OCI-LY3 (cell line): ENCODE measurements at regions not wholly inside any gene's neighbourhood (a gene's known extent, or its start where the extent isn't known, plus 50 kb on each side); places are given as distances from the start of the nearest gene placed in this dataset.
A peak's percentile ranks its signal among the peaks of the same experiment; 100 is the strongest.
"Not testable (repeated sequence)": the region's sequence is repeated elsewhere in the genome, so short reads cannot be mapped to it uniquely, and the experiment has no call there.

Experiments used
- H2AFZ ChIP-seq: fragments of 200-600, 300-600 bp; shearing (Covaris generic); 2 replicates; pipeline ENCODE4 v1.6.0; 2014; ENCODE audit warnings: antibody characterized with exemption, low read depth, low read length
- H3K27ac ChIP-seq: fragments of 200-600, 300-600 bp; sonication (generic); 2 replicates; pipeline ENCODE4 v1.5.1; 2014; ENCODE audit warnings: mild to moderate bottlenecking, low read length, moderate library complexity, mixed read lengths
- H3K27me3 ChIP-seq: fragments of 200-600, 300-600 bp; sonication (generic); 2 replicates; pipeline ENCODE4 v1.6.1; 2014; ENCODE audit warnings: low read depth, low read length, mixed read lengths
- H3K36me3 ChIP-seq: fragments of 200-600, 300-600 bp; sonication (generic); replicated peaks from 2 replicates; pipeline ENCODE3; 2014; ENCODE audit warnings: low read depth, low read length, mixed read lengths
- H3K4me1 ChIP-seq: fragments of 300-600, 200-600 bp; sonication (generic); 2 replicates; pipeline ENCODE4 v1.6.1; 2014; ENCODE audit warnings: low read length, mixed read lengths
- H3K4me2 ChIP-seq: fragments of 200-600, 300-600 bp; sonication (generic); 2 replicates; pipeline ENCODE4 v1.6.1; 2014; ENCODE audit warnings: low read length, mixed read lengths
- H3K4me3 ChIP-seq: fragments of 300-600, 200-600 bp; sonication (generic); 2 replicates; pipeline ENCODE4 v1.5.1; 2014; ENCODE audit warnings: antibody characterized with exemption, mild to moderate bottlenecking, low read length, moderate library complexity
- H3K79me2 ChIP-seq: fragments of 300-600, 200-600 bp; shearing (Covaris generic); 2 replicates; pipeline ENCODE4 v1.6.1; 2014; ENCODE audit warnings: mild to moderate bottlenecking, low read length, mixed read lengths
- H3K9ac ChIP-seq: fragments of 300-600, 200-600 bp; shearing (Covaris generic); 2 replicates; pipeline ENCODE4 v1.6.0; 2014; ENCODE audit warnings: mild to moderate bottlenecking, low read length, moderate library complexity
- H3K9me3 ChIP-seq: fragments of 200-600, 300-600 bp; shearing (Covaris generic); 2 replicates; pipeline ENCODE4 v1.6.1; 2014; ENCODE audit warnings: low read length, mixed read lengths; ENCODE audit not compliant: insufficient read depth
- H4K20me1 ChIP-seq: fragments of 200-600, 300-600 bp; sonication (generic); 2 replicates; pipeline ENCODE4 v1.6.1; 2016; ENCODE audit warnings: low read length, mixed read lengths; ENCODE audit not compliant: insufficient read depth
- CTCF ChIP-seq: fragments of 200-600, 300-600 bp; sonication (generic); IDR thresholded peaks from 2 replicates; pipeline ENCODE4 v1.5.1; 2014; ENCODE audit warnings: antibody characterized with exemption, low read length, low read depth
- EZH2phosphoT487 ChIP-seq: fragments of 200-600 bp; shearing (Covaris generic); IDR thresholded peaks from 2 replicates; pipeline ENCODE4 v1.6.1; 2018; ENCODE audit warnings: antibody characterized with exemption, mixed run types, low read depth

GRCh38 chr3:27044931-27045481 lies 324.2 kb downstream of the NEK10 start:
- H3K4me3 ChIP-seq: no peak overlapping the region
- H3K9ac ChIP-seq: no peak overlapping the region
- no peak overlapping the region for H2AFZ ChIP-seq
- H4K20me1 ChIP-seq: no peaks in the 10 kb centered on the region
- no peaks in the 10 kb centered on the region for H3K27me3 ChIP-seq
- H3K9me3 ChIP-seq: no peaks in the 10 kb centered on the region
- peaks cover 8% of the 10 kb centered on the region for H3K4me1 ChIP-seq
- no peaks in the 10 kb centered on the region for H3K36me3 ChIP-seq
- H3K79me2 ChIP-seq: no peaks in the 10 kb centered on the region
- H3K4me2 ChIP-seq: no peak overlapping the region
- TF ChIP-seq EZH2phosphoT487 (no peak), CTCF (no peak)
- H3K27ac ChIP-seq: no peak overlapping the region

- Histone ChIP-seq H3K4me2 (no peak overlapping the region), H3K9ac (no peak overlapping the region), H3K27ac (no peak overlapping the region), H3K9me3 (no peaks in the 10 kb centered on the region), H4K20me1 (no peaks in the 10 kb centered on the region), H2AFZ (no peak overlapping the region), H3K79me2 (no peaks in the 10 kb centered on the region), H3K27me3 (no peaks in the 10 kb centered on the region), H3K4me3 (no peak overlapping the region), H3K36me3 (no peaks in the 10 kb centered on the region), H3K4me1 (peaks cover 16% of the 10 kb centered on the region)
- no peak for TF ChIP-seq EZH2phosphoT487
- no peak for TF ChIP-seq CTCF
Observed at GRCh38 chr3:27046351-27046750, 322.8 kb downstream of the NEK10 start.

GRCh38 chr3:27049792-27050191 lies 319.4 kb downstream of the NEK10 start:
- Histone ChIP-seq H2AFZ (peak overlapping the region; percentile 37; the same call in 1 of the 2 replicates), H3K4me2 (peak overlapping the region; percentile 40)

GRCh38 chr3:27051527-27051926 lies 317.7 kb downstream of the NEK10 start:
- not testable (repeated sequence) for H3K4me2 ChIP-seq, H3K9me3 ChIP-seq, H3K79me2 ChIP-seq, H3K36me3 ChIP-seq, H3K4me3 ChIP-seq, H3K9ac ChIP-seq, H4K20me1 ChIP-seq, H3K27me3 ChIP-seq, H2AFZ ChIP-seq, H3K27ac ChIP-seq
- H3K4me1 ChIP-seq: peaks cover 16% of the 10 kb centered on the region

More at GRCh38 chr3:27049792-27050191, 319.4 kb downstream of the NEK10 start:
- Histone ChIP-seq H3K27ac (peak overlapping the region; percentile 28), H3K27me3 (no peaks in the 10 kb centered on the region), H4K20me1 (no peaks in the 10 kb centered on the region), H3K9ac (no peak overlapping the region), H3K36me3 (no peaks in the 10 kb centered on the region), H3K79me2 (no peaks in the 10 kb centered on the region), H3K9me3 (no peaks in the 10 kb centered on the region), H3K4me1 (peaks cover 16% of the 10 kb centered on the region), H3K4me3 (no peak overlapping the region)
- TF ChIP-seq EZH2phosphoT487 (no peak), CTCF (no peak)
